T-helper 1 cell treated with Interleukin-12 subunit alpha and Interleukin-12 subunit beta and Interleukin-4 antibody, amounts not matched to agents 30 ng/mL and 1 ng/mL, for 36 hours (primary cell): ENCODE measurements at regions not wholly inside any gene's neighbourhood (a gene's known extent, or its start where the extent isn't known, plus 50 kb on each side); places are given as distances from the start of the nearest gene placed in this dataset.
"Not testable (repeated sequence)": the region's sequence is repeated elsewhere in the genome, so short reads cannot be mapped to it uniquely, and the experiment has no call there.

ENCODE experiments used
- intact Hi-C: fragments of 100-400 bp; cut with micrococcal nuclease; formaldehyde crosslinking; loops from one replicate; pipeline ENCODE4 v1.15.1; 2024

- intact Hi-C loops: no loop called here
Observed at GRCh38 chr18:34350778-34351177, 126.1 kb upstream of the NOL4 start.

GRCh38 chr18:34352385-34353163, 127.9 kb upstream of the NOL4 start:
- intact Hi-C loops: no loop called here

- intact Hi-C loops: no loop called here
Observed at GRCh38 chr18:34354351-34354750, 129.6 kb upstream of the NOL4 start.

DNA sequence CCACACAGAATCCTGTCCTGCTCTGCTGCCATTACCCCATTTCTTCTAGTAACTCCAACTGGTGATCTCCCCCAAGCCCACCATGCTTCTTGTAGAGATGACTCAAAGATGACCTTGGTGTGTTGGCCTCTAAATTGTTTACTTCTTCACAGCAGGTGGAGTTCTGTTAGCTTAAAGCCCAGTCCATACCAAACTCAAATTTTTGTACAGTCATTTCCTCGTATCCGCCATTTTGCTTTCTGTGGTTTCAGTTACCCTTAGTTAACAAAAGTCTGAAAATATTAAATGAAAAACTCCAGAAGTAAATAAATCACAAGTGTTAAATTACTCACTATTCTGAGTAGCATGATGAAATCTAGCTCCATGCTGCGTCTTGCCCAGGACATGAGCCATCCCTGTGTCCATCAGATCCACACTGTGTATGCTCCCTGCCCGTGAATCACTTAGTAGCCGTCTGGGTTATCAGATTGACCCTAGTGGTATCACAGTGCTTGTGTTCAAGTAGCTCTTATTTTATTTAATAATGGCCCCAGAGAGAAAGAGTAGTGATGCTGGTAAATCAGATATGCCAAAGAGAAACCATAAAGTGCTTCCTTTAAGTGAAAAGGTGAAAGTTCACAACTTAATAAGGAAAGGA, 133.3 kb upstream of the NOL4 start:
- intact Hi-C loops: no loop called here

DNA sequence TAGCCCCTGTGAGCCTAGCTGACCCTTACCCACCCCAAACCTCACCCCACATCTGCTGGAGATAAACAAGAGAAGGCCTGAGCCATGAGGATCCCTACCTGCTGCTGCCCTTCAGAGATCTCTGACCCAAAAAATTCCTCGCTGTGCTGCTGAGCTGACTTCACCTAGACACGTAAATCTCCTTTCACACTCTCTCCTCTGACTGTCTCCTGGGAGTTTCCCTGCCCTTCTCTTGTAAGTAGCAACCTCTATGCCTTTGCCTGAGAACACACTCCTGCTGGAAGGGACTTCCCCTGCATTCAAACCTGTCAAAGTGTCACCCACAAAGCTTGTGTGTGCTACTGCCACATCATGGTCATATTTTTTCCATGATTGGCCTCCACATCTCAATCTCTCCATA, 134.2 kb upstream of the NOL4 start:
- intact Hi-C loops: no loop called here

GRCh38 chr18:34364699-34365098, 140.0 kb upstream of the NOL4 start:
- intact Hi-C loops: no loop called here

GRCh38 chr18:34370704-34371395, 146.1 kb upstream of the NOL4 start:
- intact Hi-C loops: no loop called here

GRCh38 chr18:34380326-34380725, 155.6 kb upstream of the NOL4 start:
- intact Hi-C loops: no loop called here

- intact Hi-C loops: no loop called here
Observed at GRCh38 chr18:34385311-34385710, 160.6 kb upstream of the NOL4 start.

GRCh38 chr18:34386803-34387202, 162.1 kb upstream of the NOL4 start:
- intact Hi-C loops: no loop called here

GRCh38 chr18:34397286-34397896, 172.7 kb upstream of the NOL4 start:
- intact Hi-C loops: no loop called here

DNA sequence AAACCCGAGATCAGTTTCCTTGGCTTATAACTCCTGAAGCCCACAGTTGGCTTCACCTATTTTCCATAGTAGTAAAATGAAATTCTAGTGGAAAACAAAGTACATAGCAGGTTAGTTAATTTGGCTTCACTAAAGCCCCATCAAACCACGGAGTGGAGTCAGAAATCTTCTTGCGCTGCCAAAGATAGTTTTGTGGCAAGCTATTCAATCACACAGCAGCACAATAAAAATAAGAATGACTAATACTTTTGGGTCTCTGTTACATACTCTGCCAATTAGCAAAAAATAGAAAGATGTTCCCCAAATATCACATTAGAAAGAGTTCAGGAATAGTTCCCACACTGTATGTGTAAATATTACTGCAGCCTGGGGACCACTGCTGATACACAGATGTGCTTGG, 175.2 kb upstream of the NOL4 start:
- intact Hi-C loops: loop anchor here (5.0 kb wide), 1 partner anchor 52 kb away; no protein-coding TSS in a partner anchor

DNA sequence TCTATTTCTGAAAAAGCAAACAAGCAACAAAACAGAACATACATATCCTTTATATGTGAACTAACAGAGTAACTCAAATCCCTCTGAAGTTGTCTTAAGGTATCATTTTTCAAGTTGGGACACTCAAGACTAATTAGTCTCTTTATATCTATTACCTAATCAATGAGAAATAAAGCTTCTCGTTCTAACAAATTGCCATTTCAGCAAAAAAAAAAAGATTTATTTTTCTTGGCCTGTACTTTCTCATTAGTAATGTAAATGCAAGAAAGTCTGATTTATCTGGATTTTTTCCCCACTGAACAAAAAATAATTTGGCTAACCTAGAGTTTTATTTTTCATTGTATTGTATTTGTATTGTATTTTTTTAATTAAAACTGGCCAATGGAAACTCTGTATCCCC, 176.1 kb upstream of the NOL4 start:
- intact Hi-C loops: loop anchor here (5.0 kb wide), 1 partner anchor 51 kb away; no protein-coding TSS in a partner anchor

DNA sequence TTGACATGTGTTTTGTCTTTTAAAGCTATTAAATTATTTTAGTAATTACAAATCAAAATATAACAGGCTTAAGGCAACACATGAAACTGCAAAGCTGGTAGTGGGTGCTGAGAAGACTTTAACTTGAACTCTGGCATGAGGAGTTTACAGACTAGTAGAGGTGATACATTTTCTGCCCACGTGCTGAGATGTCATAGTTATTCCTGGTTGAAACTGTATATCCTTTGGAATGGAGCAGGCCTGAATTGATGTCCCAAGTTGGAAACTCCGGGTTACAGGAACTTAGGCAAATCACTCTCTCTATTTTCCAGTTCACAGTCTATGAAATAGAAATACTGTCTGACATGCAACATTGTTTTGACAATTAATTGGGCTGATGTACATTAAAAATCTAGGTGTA, 177.1 kb upstream of the NOL4 start:
- intact Hi-C loops: loop anchor here (5.0 kb wide), 1 partner anchor 51 kb away; no protein-coding TSS in a partner anchor

- intact Hi-C loops: not testable (repeated sequence)
Observed at GRCh38 chr18:34407471-34407870, 182.8 kb upstream of the NOL4 start.

DNA sequence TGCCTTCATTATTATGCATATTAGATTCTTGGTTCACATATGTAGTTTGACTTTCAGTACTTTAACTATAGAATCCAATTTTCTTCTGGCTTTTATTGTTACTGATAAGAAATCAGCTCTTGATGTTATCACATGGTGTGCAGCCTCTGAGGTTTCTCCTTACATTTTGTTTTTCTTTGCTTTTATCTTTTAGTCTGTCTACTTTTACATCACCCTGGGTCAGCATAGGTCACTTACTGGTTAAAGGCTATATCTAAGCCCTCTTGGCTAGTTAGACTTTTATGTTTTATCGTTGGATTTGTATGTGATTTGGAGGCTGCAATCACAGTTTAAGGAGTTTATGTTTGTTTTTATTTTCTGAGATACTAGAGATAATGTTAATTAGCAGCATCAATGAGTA, 187.2 kb upstream of the NOL4 start:
- intact Hi-C loops: loop anchor here (10.0 kb wide), 1 partner anchor 227 kb away; no protein-coding TSS in a partner anchor

DNA sequence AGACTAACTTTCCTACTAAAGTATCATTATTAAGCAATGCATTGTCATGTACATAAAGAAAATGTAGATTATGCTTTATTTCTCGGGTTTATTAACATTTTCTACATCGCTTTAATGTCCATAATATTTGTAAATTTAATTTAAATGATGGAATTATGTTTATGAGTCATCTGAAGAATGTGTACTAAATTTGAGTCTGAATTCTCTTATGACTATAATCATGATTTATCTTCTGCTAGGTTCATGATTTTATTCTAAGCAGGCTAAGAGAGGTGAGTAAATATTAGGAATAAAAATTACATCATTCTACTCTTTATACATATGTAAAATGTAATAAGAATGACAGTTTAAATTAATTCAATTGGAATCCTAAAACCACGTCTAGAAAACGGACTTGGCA, 206.3 kb upstream of the NOL4 start:
- intact Hi-C loops: no loop called here

DNA sequence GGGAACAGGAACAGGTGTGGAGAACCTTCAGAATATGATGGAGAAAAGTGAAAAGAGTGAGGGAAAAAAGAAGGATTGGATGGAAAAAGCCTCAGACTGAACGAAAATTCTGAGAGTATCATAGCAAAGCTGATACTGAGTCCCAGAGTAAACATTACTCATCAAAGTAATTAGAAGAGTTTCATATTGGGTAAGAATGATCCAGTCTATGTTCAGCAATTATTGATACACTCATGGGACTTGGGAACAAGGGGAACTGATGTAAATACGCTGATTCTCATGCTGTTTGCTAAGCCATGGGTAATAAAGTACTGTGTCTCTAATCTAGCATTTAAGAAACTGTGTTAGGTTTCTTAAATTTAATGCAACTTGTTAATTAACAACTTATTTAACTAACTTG, 219.9 kb upstream of the NOL4 start:
- intact Hi-C loops: no loop called here

GRCh38 chr18:34448662-34449061, 223.9 kb upstream of the NOL4 start:
- intact Hi-C loops: no loop called here

DNA sequence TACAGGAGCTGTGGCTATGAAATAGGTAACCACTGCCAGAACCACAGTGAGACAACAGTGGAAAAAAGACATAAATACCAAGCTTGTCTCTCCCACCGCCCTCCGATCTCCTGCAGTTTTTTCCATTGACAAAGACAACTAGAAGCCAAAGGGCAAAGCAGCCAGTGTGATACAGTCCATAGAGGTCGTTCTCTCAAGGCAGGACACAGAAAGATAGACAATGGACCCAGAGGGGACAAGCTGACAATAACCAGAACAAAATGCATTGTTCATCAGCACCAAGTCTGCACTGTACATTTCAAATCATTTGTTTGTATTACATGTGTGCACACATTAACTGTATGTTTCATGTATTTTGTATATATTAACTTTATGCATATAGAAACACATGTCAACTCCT, 233.0 kb upstream of the NOL4 start:
- intact Hi-C loops: no loop called here

DNA sequence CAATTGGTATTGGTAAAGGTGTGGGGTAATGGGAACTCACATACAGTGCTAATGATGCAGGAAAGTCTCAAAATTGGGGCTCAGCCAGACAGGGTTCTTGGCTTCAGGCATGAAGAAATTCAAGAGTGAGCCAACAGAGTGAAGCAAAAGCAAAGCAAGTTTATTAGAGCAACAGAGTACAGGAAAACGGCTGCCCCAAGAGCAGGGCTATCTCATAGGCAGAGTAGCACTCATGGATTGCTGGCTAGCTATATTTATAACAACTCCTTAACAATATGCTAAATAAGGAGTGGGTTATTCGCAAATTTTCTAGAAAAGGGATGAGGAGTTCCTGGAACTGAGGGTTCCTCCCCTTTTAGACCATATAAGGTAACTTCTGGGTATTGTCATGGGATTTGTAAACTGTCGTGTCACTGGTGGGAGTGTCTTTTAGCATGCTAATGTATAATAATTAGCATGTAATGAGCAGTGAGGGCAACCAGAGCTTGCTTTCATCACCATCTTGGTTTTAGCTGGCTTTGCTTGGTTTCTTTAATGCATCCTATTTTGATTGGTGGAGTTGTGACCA, 233.8 kb upstream of the NOL4 start:
- intact Hi-C loops: no loop called here

GRCh38 chr18:34461266-34461665, 236.6 kb upstream of the NOL4 start:
- intact Hi-C loops: no loop called here
